ENCODE measurements at regions not wholly inside any gene's neighbourhood (a gene's known extent, or its start where the extent isn't known, plus 50 kb on each side); places are given as distances from the start of the nearest gene placed in this dataset.

DNA sequence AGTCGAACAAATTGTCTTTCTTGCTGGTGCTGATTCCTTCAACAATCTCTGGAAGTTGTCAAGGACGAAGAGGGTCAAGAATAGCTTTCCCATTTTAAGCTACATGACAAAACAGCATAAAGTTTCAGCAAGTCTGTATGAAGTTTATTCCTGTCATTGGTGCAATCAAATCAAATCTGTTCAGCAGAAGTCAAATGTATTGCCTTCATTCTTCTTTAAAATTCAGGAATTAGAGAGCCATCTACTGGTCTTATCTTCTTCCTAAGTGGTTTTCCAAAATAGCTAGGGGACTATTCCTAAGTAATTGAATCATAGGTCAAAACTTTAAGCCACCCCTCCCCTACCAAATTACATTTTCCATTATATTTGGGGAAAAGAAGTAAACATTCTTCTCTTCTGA lies 990.2 kb downstream of the GALC start:
- DNase-seq (ENCODE audit: low spot score) = no peak
- TF ChIP-seq HNF4G (IDR thresholded peaks at IDR 0.05) (no peak), JUND (IDR thresholded peaks at IDR 0.05) (no peak), FOXA1 (IDR thresholded peaks at IDR 0.05) (no peak), SP1 (IDR thresholded peaks at IDR 0.05) (no peak), HNF4A (conservative IDR thresholded peaks at IDR 0.05) (no peak)
- TF ChIP-seq, protein P1, sequence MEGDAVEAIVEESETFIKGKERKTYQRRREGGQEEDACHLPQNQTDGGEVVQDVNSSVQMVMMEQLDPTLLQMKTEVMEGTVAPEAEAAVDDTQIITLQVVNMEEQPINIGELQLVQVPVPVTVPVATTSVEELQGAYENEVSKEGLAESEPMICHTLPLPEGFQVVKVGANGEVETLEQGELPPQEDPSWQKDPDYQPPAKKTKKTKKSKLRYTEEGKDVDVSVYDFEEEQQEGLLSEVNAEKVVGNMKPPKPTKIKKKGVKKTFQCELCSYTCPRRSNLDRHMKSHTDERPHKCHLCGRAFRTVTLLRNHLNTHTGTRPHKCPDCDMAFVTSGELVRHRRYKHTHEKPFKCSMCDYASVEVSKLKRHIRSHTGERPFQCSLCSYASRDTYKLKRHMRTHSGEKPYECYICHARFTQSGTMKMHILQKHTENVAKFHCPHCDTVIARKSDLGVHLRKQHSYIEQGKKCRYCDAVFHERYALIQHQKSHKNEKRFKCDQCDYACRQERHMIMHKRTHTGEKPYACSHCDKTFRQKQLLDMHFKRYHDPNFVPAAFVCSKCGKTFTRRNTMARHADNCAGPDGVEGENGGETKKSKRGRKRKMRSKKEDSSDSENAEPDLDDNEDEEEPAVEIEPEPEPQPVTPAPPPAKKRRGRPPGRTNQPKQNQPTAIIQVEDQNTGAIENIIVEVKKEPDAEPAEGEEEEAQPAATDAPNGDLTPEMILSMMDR (IDR thresholded peaks at IDR 0.05; ENCODE audit: low read depth, low read length, missing input control) = no peak
- TF ChIP-seq, protein P2, sequence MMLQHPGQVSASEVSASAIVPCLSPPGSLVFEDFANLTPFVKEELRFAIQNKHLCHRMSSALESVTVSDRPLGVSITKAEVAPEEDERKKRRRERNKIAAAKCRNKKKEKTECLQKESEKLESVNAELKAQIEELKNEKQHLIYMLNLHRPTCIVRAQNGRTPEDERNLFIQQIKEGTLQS (IDR thresholded peaks at IDR 0.05) = no peak
- TF ChIP-seq, protein P3, sequence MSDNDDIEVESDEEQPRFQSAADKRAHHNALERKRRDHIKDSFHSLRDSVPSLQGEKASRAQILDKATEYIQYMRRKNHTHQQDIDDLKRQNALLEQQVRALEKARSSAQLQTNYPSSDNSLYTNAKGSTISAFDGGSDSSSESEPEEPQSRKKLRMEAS (IDR thresholded peaks at IDR 0.05) = no peak
- TF ChIP-seq, protein P4, sequence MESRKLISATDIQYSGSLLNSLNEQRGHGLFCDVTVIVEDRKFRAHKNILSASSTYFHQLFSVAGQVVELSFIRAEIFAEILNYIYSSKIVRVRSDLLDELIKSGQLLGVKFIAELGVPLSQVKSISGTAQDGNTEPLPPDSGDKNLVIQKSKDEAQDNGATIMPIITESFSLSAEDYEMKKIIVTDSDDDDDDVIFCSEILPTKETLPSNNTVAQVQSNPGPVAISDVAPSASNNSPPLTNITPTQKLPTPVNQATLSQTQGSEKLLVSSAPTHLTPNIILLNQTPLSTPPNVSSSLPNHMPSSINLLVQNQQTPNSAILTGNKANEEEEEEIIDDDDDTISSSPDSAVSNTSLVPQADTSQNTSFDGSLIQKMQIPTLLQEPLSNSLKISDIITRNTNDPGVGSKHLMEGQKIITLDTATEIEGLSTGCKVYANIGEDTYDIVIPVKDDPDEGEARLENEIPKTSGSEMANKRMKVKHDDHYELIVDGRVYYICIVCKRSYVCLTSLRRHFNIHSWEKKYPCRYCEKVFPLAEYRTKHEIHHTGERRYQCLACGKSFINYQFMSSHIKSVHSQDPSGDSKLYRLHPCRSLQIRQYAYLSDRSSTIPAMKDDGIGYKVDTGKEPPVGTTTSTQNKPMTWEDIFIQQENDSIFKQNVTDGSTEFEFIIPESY (IDR thresholded peaks at IDR 0.05) = no peak
- Histone ChIP-seq H3K9me3 (ENCODE audit: control insufficient read depth in 4 of 4, low read length in 3 of 4) (no peaks in the 10 kb centered on the region), H3K4me3 (ENCODE audit: low read depth in 1 of 3, low read length in 3 of 3) (no peak overlapping the region), H3K27me3 (ENCODE audit: control insufficient read depth in 4 of 4, insufficient read depth in 4 of 4, low read length in 3 of 4) (no peaks in the 10 kb centered on the region), H3K27ac (ENCODE audit: low read depth in 1 of 2, low read length in 2 of 2) (no peak overlapping the region), H3K4me1 (ENCODE audit: control insufficient read depth in 4 of 4, insufficient read depth in 4 of 4, low read length in 3 of 4) (no peaks in the 10 kb centered on the region), H3K36me3 (ENCODE audit: control insufficient read depth in 4 of 4, insufficient read depth in 3 of 4, low read depth in 1 of 4, low read length in 3 of 4) (no peaks in the 10 kb centered on the region), H3K9ac (ENCODE audit: low read depth in 1 of 2, low read length in 2 of 2) (no peak overlapping the region)
- 51% methylated on average over 2 of the region's 2 CpGs for WGBS

DNA sequence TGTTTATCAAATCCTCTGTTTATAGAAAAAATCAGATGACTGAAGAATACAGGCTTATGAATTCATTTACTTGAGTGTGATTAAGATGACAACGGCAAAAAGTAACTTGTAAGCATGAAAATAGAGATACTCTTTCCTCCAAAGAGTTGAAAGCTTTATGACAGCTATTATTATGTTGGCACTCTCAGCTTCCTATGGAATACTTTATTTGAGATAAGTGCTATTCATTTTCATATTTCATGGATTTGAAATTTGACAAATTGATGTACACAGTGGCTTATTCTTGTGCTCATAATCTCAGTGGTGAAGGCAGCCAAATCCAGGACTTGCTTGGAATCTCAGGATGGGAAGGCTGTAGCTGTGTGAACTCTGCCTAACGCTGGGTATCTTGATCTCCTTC lies 991.6 kb downstream of the GALC start:
- Histone ChIP-seq H3K36me3 (ENCODE audit: control insufficient read depth in 4 of 4, insufficient read depth in 3 of 4, low read depth in 1 of 4, low read length in 3 of 4) (no peaks in the 10 kb centered on the region), H3K4me3 (ENCODE audit: low read depth in 1 of 3, low read length in 3 of 3) (no peak overlapping the region), H3K27me3 (ENCODE audit: control insufficient read depth in 4 of 4, insufficient read depth in 4 of 4, low read length in 3 of 4) (no peaks in the 10 kb centered on the region), H3K9ac (ENCODE audit: low read depth in 1 of 2, low read length in 2 of 2) (no peak overlapping the region), H3K4me1 (ENCODE audit: control insufficient read depth in 4 of 4, insufficient read depth in 4 of 4, low read length in 3 of 4) (no peaks in the 10 kb centered on the region), H3K9me3 (ENCODE audit: control insufficient read depth in 4 of 4, low read length in 3 of 4) (no peaks in the 10 kb centered on the region), H3K27ac (ENCODE audit: low read depth in 1 of 2, low read length in 2 of 2) (no peak overlapping the region)
- no peak for DNase-seq (ENCODE audit: low spot score)
- WGBS = 71% methylated on average over 2 of the region's 2 CpGs
- TF ChIP-seq SP1 (IDR thresholded peaks at IDR 0.05) (no peak), JUND (IDR thresholded peaks at IDR 0.05) (no peak), HNF4G (IDR thresholded peaks at IDR 0.05) (no peak), GABPA (IDR thresholded peaks at IDR 0.05 in 1 of 2, conservative IDR thresholded peaks at IDR 0.05 in 1 of 2) (no peak), NR2F2 (IDR thresholded peaks at IDR 0.05) (no peak), HNF4A (conservative IDR thresholded peaks at IDR 0.05) (no peak), RXRA (IDR thresholded peaks at IDR 0.05) (no peak), FOXA2 (IDR thresholded peaks at IDR 0.05) (no peak), YY1 (IDR thresholded peaks at IDR 0.05) (no peak), EGR1 (IDR thresholded peaks at IDR 0.05; ENCODE audit: low read depth in 2 of 2) (no peak)
- TF ChIP-seq, protein P4 (IDR thresholded peaks at IDR 0.05) = no peak
- TF ChIP-seq, protein P3 (IDR thresholded peaks at IDR 0.05) = no peak
- TF ChIP-seq, protein P5, sequence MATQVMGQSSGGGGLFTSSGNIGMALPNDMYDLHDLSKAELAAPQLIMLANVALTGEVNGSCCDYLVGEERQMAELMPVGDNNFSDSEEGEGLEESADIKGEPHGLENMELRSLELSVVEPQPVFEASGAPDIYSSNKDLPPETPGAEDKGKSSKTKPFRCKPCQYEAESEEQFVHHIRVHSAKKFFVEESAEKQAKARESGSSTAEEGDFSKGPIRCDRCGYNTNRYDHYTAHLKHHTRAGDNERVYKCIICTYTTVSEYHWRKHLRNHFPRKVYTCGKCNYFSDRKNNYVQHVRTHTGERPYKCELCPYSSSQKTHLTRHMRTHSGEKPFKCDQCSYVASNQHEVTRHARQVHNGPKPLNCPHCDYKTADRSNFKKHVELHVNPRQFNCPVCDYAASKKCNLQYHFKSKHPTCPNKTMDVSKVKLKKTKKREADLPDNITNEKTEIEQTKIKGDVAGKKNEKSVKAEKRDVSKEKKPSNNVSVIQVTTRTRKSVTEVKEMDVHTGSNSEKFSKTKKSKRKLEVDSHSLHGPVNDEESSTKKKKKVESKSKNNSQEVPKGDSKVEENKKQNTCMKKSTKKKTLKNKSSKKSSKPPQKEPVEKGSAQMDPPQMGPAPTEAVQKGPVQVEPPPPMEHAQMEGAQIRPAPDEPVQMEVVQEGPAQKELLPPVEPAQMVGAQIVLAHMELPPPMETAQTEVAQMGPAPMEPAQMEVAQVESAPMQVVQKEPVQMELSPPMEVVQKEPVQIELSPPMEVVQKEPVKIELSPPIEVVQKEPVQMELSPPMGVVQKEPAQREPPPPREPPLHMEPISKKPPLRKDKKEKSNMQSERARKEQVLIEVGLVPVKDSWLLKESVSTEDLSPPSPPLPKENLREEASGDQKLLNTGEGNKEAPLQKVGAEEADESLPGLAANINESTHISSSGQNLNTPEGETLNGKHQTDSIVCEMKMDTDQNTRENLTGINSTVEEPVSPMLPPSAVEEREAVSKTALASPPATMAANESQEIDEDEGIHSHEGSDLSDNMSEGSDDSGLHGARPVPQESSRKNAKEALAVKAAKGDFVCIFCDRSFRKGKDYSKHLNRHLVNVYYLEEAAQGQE (IDR thresholded peaks at IDR 0.05) = no peak
